GM18502 (cell line): ENCODE measurements at regions not wholly inside any gene's neighbourhood (a gene's known extent, or its start where the extent isn't known, plus 50 kb on each side); places are given as distances from the start of the nearest gene placed in this dataset.
"Not testable (repeated sequence)": the region's sequence is repeated elsewhere in the genome, so short reads cannot be mapped to it uniquely, and the experiment has no call there.

ENCODE experiments used
- ATAC-seq: cut with Tn5 transposase; IDR thresholded peaks from one replicate; pipeline ENCODE4 v1.9.1; 2021; ENCODE audit warnings: mild to moderate bottlenecking; ENCODE audit not compliant: unreplicated experiment, poor library complexity

- no peak for ATAC-seq
Measured at GRCh38 chr12:97784904-97785303, 322.3 kb downstream of the RMST start.

- ATAC-seq: no peak
Measured at GRCh38 chr12:97790281-97790680, 327.7 kb downstream of the RMST start.

- no peak for ATAC-seq
Measured at GRCh38 chr12:97797473-97797872, 334.9 kb downstream of the RMST start.

GRCh38 chr12:97800561-97800960 lies 338.0 kb downstream of the RMST start:
- ATAC-seq: no peak

- no peak for ATAC-seq
Measured at GRCh38 chr12:97801471-97802059, 339.0 kb downstream of the RMST start.

- ATAC-seq: no peak
Measured at GRCh38 chr12:97805146-97805545, 342.5 kb downstream of the RMST start.

- no peak for ATAC-seq
Measured at GRCh38 chr12:97813301-97813700, 350.7 kb downstream of the RMST start.

- no peak for ATAC-seq
Measured at GRCh38 chr12:97821806-97822205, 359.2 kb downstream of the RMST start.

GRCh38 chr12:97835541-97835940 lies 372.9 kb downstream of the RMST start:
- no peak for ATAC-seq

GRCh38 chr12:97837401-97837800 lies 374.8 kb downstream of the RMST start:
- no peak for ATAC-seq

GRCh38 chr12:97848051-97848450 lies 385.4 kb downstream of the RMST start:
- no peak for ATAC-seq

- ATAC-seq: no peak
Measured at GRCh38 chr12:97854477-97854876, 391.9 kb downstream of the RMST start.

GRCh38 chr12:97862072-97862471 lies 399.5 kb downstream of the RMST start:
- ATAC-seq: no peak

- no peak for ATAC-seq
Measured at GRCh38 chr12:97875064-97875463, 412.5 kb downstream of the RMST start.

GRCh38 chr12:97876780-97877179 lies 414.2 kb downstream of the RMST start:
- no peak for ATAC-seq

GRCh38 chr12:97877404-97877803 lies 414.8 kb downstream of the RMST start:
- ATAC-seq: no peak

- no peak for ATAC-seq
Measured at GRCh38 chr12:97886511-97887176, 424.0 kb downstream of the RMST start.

- ATAC-seq: not testable (repeated sequence)
Measured at GRCh38 chr12:97897881-97898280, 435.3 kb downstream of the RMST start.

- ATAC-seq: no peak
Measured at GRCh38 chr12:97899529-97899928, 436.9 kb downstream of the RMST start.

GRCh38 chr12:97899956-97900355 lies 437.4 kb downstream of the RMST start:
- no peak for ATAC-seq

GRCh38 chr12:97903356-97903755 lies 440.8 kb downstream of the RMST start:
- ATAC-seq: no peak

GRCh38 chr12:97907504-97907903 lies 444.9 kb downstream of the RMST start:
- ATAC-seq: no peak
